ENCODE measurements at regions not wholly inside any gene's neighbourhood (a gene's known extent, or its start where the extent isn't known, plus 50 kb on each side); places are given as distances from the start of the nearest gene placed in this dataset.

GRCh38 chr3:18724456-18724855 lies 299.3 kb upstream of the SATB1 start:
- Histone ChIP-seq H3K36me3 (ENCODE audit: control insufficient read depth in 2 of 4, insufficient read depth in 4 of 4, low read length in 3 of 4) (no peaks in the 10 kb centered on the region), H4K20me1 (replicated peaks in 1 of 2; ENCODE audit: control insufficient read depth in 1 of 2, insufficient read depth in 2 of 2, low read length in 2 of 2) (no peaks in the 10 kb centered on the region), H3K56ac (replicated peaks; ENCODE audit: insufficient read length, low read depth, low read length) (no peak overlapping the region), H3K79me1 (ENCODE audit: low read depth, low read length) (no peaks in the 10 kb centered on the region), H3K18ac (ENCODE audit: extremely low read depth, low read length) (no peak overlapping the region), H3K27ac (ENCODE audit: low read depth, low read length) (no peak overlapping the region), H3K27me3 (replicated peaks in 1 of 4; ENCODE audit: control insufficient read depth in 3 of 4, extremely low read depth in 1 of 4, insufficient read depth in 3 of 4, low read length in 3 of 4) (no peaks in the 10 kb centered on the region), H3K9ac (replicated peaks in 1 of 4; ENCODE audit: extremely low read depth in 1 of 4, low read depth in 3 of 4, low read length in 3 of 4) (no peak overlapping the region), H4K8ac (ENCODE audit: extremely low read depth, insufficient read depth, low read length) (no peak overlapping the region), H3K14ac (ENCODE audit: insufficient read length) (no peak overlapping the region), H2BK12ac (ENCODE audit: low read depth, low read length) (no peak overlapping the region), H4K91ac (replicated peaks; ENCODE audit: insufficient read length, low read length) (no peak overlapping the region), H3K4ac (replicated peaks; ENCODE audit: insufficient read length, low read depth, low read length) (no peak overlapping the region), H2BK120ac (replicated peaks; ENCODE audit: low read depth, low read length) (no peak overlapping the region), H3K23me2 (ENCODE audit: low read depth, low read length) (no peaks in the 10 kb centered on the region), H2AFZ (ENCODE audit: low read length) (no peak overlapping the region), H2BK5ac (ENCODE audit: low read depth, low read length) (no peak overlapping the region), H3K4me2 (ENCODE audit: insufficient read depth in 1 of 2, low read depth in 2 of 2, low read length in 2 of 2) (no peak overlapping the region), H2AK5ac (ENCODE audit: low read depth, low read length) (no peak overlapping the region), H3K23ac (ENCODE audit: insufficient read length) (no peak overlapping the region), H3K4me3 (ENCODE audit: extremely low read depth in 1 of 4, insufficient read depth in 2 of 4, low read depth in 3 of 4, low read length in 4 of 4) (no peak overlapping the region), H4K5ac (ENCODE audit: insufficient read length, low read depth, low read length) (no peak overlapping the region), H3K79me2 (ENCODE audit: control insufficient read depth in 1 of 2, insufficient read depth in 2 of 2, low read length in 2 of 2) (no peaks in the 10 kb centered on the region), H2BK20ac (ENCODE audit: low read length) (no peak overlapping the region), H3K9me3 (ENCODE audit: insufficient read depth in 2 of 2, low read depth in 1 of 2, low read length in 1 of 2) (no peaks in the 10 kb centered on the region), H3K4me1 (replicated peaks in 1 of 4; ENCODE audit: control insufficient read depth in 3 of 4, insufficient read depth in 4 of 4, low read length in 3 of 4) (no peaks in the 10 kb centered on the region), H2BK15ac (ENCODE audit: low read length) (no peak overlapping the region)
- DNase-seq (ENCODE audit: low read depth in 1 of 2, low spot score in 2 of 2) (no peak), FAIRE-seq (no peak)
- 93% methylated on average over 2 of the region's 2 CpGs; no CpG with 5 or more reads in 1 of the 2 experiments for WGBS, 2 experiments (ENCODE audit: extremely low coverage in 1 of 2, insufficient coverage in 1 of 2, insufficient read length in 1 of 2, insufficient replicate concordance in 2 of 2, low coverage in 1 of 2, low lambda C conversion rate in 2 of 2, missing lambda C conversion rate in 1 of 2)
- POLR2A ChIA-PET (ENCODE audit: partially characterized antibody): no interaction called here
- CTCF ChIA-PET (ENCODE audit: partially characterized antibody): interaction anchor here (1.1 kb wide), 1 partner anchor 165 kb away, joined by 4 read pairs; no protein-coding TSS in a partner anchor
- TF ChIP-seq RAD21 (IDR thresholded peaks at IDR 0.05 in 1 of 2, conservative IDR thresholded peaks at IDR 0.05 in 1 of 2; ENCODE audit: low read depth in 2 of 2, low read length in 2 of 2) (no peak), GABPA (IDR thresholded peaks at IDR 0.05; ENCODE audit: borderline replicate concordance, insufficient read depth, low read length) (no peak), MAX (IDR thresholded peaks at IDR 0.05) (no peak), SIX5 (IDR thresholded peaks at IDR 0.05; ENCODE audit: low read depth, low read length) (no peak), RNF2 (IDR thresholded peaks at IDR 0.05; ENCODE audit: borderline replicate concordance, low read depth, low read length, missing control alignments, poor library complexity, severe bottlenecking) (no peak), POLR2A (IDR thresholded peaks at IDR 0.05; ENCODE audit: control extremely low read depth in 1 of 2, low read depth in 2 of 2, low read length in 2 of 2) (no peak), ZNF274 (IDR thresholded peaks at IDR 0.05; ENCODE audit: borderline replicate concordance, extremely low read depth, low read length) (no peak), BRCA1 (IDR thresholded peaks at IDR 0.05; ENCODE audit: low read depth, low read length) (no peak), FOSL1 (IDR thresholded peaks at IDR 0.05; ENCODE audit: insufficient read depth, low read depth, low read length) (no peak), HDAC6 (IDR thresholded peaks at IDR 0.05; ENCODE audit: low read depth, low read length) (no peak), SP1 (IDR thresholded peaks at IDR 0.05; ENCODE audit: low read depth, low read length) (no peak), SAP30 (IDR thresholded peaks at IDR 0.05; ENCODE audit: insufficient read depth, insufficient replicate concordance, low read length) (no peak), JUND (IDR thresholded peaks at IDR 0.05; ENCODE audit: low read length) (no peak), PHF8 (conservative IDR thresholded peaks at IDR 0.05; ENCODE audit: low read depth, low read length) (no peak), TAF1 (IDR thresholded peaks at IDR 0.05; ENCODE audit: low read depth, low read length) (no peak)

All from H1 (cell line).